Right lobe of liver (tissue), 6 donors: ENCODE measurements at regions not wholly inside any gene's neighbourhood (a gene's known extent, or its start where the extent isn't known, plus 50 kb on each side); places are given as distances from the start of the nearest gene placed in this dataset.

ENCODE experiments used
- ATAC-seq, 4 donors: fragments of 200-7000 bp; cut with Tn5 transposase; one replicate each; pipeline ENCODE4 v1.9.1; 2020; ENCODE audit warnings: mild to moderate bottlenecking in 4 of 4, moderate library complexity in 4 of 4
- DNase-seq, 3 donors: peaks; one replicate each; pipeline ENCODE4 v3.0.0-alpha.2; 2020
- H3K27ac ChIP-seq, 3 donors: fragments of 200-600 bp; one replicate each; pipeline ENCODE4 v1.8.0; 2022
- H3K27me3 ChIP-seq, 2 donors: fragments of 200-600 bp; one replicate each; pipeline ENCODE4 v1.8.0; 2022
- H3K36me3 ChIP-seq, 4 donors: fragments of 200-600 bp; sonication (generic) in 1 of 4; one replicate each; pipeline versions ENCODE4 v1.5.1 to v1.8.0; 2017 to 2022; ENCODE audit warnings: control low read depth in 1 of 4
- H3K4me1 ChIP-seq, 4 donors: fragments of 200-600 bp; sonication (generic) in 1 of 4; one replicate each; pipeline versions ENCODE4 v1.5.1 to v1.8.0; 2017 to 2022; ENCODE audit warnings: control low read depth in 1 of 4
- H3K4me3 ChIP-seq, 3 donors: fragments of 200-600 bp; one replicate each; pipeline ENCODE4 v1.8.0; 2022
- H3K9me3 ChIP-seq, 4 donors: fragments of 200-600 bp; sonication (generic) in 1 of 4; one replicate each; pipeline versions ENCODE4 v1.5.1 to v1.8.0; 2017 to 2022; ENCODE audit warnings: control low read depth in 1 of 4
- CTCF ChIP-seq, 4 donors: fragments of 200-600 bp in 3 of 4; fragments of 450-650 bp in 1 of 4; IDR thresholded peaks; one replicate each; pipeline versions ENCODE4 v1.5.1 to v1.8.0; 2016 to 2022; ENCODE audit warnings: antibody characterized with exemption in 4 of 4, mild to moderate bottlenecking in 2 of 4
- POLR2A ChIP-seq: fragments of 450-650 bp; IDR thresholded peaks from one replicate; pipeline ENCODE4 v1.6.1; 2017; ENCODE audit warnings: antibody characterized with exemption, mild to moderate bottlenecking
- WGBS: methylation state at CpG from one replicate; pipeline ENCODE4 v1.1.6; 2018; ENCODE audit warnings: low coverage, low lambda C conversion rate; ENCODE audit not compliant: insufficient coverage; ENCODE audit errors: missing lambda C conversion rate; 5-methylcytosine and 5-hydroxymethylcytosine counted together
- intact Hi-C, 2 donors: fragments of 100-400 bp; cut with DNase I; formaldehyde crosslinking; loops; one replicate each; pipeline versions ENCODE4 v1.11.2 to v1.14.1; 2022
- donor health status: DM: no; HTN: yes; CAD: no.
- donor health status: DM: no; HTN: no; CAD: no.
- donor health status: DM: no; HTN: no; CAD: no.
- donor health status: DM: no; HTN: yes; CAD: no.
- donor health status: DM: no; HTN: yes; CAD: no.

DNA sequence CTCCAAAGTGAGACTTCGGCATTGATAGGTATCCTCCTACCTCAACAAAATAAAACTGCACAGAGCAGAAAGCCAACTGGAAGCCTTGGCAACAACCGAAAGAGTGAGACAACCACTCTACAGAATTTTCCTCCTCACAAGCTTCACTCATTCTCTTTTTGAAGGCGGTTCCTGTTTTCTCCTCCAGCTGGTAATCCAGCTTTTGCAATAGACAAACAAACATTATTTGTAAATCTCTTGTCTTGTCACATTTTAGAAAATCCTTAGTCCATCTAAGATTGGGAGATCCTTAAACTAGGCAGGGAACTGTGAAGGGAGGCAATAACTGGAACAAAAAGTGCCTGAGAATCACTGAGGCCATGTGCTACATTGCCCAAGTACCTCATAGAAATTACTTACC is 332.4 kb downstream of the BCL11A start:
- H3K27me3 ChIP-seq = no peaks in the 10 kb centered on the region
- no peaks in the 10 kb centered on the region for H3K9me3 ChIP-seq
- no peaks in the 10 kb centered on the region for H3K4me1 ChIP-seq
- TF ChIP-seq CTCF (IDR thresholded peaks at IDR 0.05) = no peak
- TF ChIP-seq POLR2A = no peak
- H3K27ac ChIP-seq = no peak overlapping the region
- ATAC-seq (no peak), DNase-seq (no peak)
- H3K4me3 ChIP-seq = no peak overlapping the region
- intact Hi-C loops = no loop called here
- WGBS = 73% methylated on average over 3 of the region's 3 CpGs
- H3K36me3 ChIP-seq = no peaks in the 10 kb centered on the region

- intact Hi-C loops = no loop called here
- WGBS = 74% methylated on average over 6 of the region's 6 CpGs
- H3K4me3 ChIP-seq = no peak overlapping the region
- no peaks in the 10 kb centered on the region for H3K4me1 ChIP-seq
- no peaks in the 10 kb centered on the region for H3K36me3 ChIP-seq
- no peak overlapping the region for H3K27ac ChIP-seq
- H3K27me3 ChIP-seq = no peaks in the 10 kb centered on the region
- H3K9me3 ChIP-seq = no peaks in the 10 kb centered on the region
- no peak for TF ChIP-seq POLR2A
- TF ChIP-seq CTCF (IDR thresholded peaks at IDR 0.05) = no peak
- no peak for DNase-seq
- no peak for ATAC-seq
Observed at GRCh38 chr2:60219536-60219935, 333.9 kb downstream of the BCL11A start.

GRCh38 chr2:60216452-60216995 is 336.9 kb downstream of the BCL11A start:
- H3K27ac ChIP-seq = no peak overlapping the region
- WGBS = 60% methylated on average over 4 of the region's 4 CpGs
- peaks cover 0 to 10% (median 4%) of the 10 kb centered on the region in 4 donors for H3K4me1 ChIP-seq
- ATAC-seq (no peak), DNase-seq (no peak)
- no peak for TF ChIP-seq POLR2A
- no peaks in the 10 kb centered on the region for H3K36me3 ChIP-seq
- H3K27me3 ChIP-seq = no peaks in the 10 kb centered on the region
- intact Hi-C loops = no loop called here
- H3K4me3 ChIP-seq = no peak overlapping the region
- no peaks in the 10 kb centered on the region for H3K9me3 ChIP-seq

DNA sequence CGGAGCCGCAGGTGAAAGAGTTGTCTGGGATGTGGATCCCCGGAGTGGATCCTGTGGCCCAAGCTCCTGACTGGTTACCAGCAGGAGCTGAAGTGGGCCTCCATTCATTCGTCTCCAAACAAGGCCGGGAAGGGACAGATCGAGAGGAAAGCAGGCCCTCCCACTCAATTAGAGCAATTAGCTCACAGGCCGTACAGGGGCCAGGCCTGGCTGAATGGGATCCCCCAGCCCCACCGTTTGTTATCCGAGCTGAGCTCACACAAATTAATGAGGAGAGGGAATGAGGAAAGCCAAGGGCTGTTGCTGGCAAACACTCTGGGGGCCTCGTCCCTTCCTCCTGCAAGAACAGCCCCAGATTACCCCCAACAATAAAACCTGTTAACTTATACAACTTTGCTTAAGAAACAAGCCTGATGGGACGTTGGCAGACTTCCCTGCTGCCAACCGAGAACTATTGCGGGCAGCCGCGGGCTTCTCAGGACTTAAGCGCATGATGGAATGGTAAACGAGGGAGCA is 338.0 kb downstream of the BCL11A start:
- no peaks in the 10 kb centered on the region for H3K27me3 ChIP-seq
- peaks cover 0 to 10% (median 4%) of the 10 kb centered on the region in 4 donors for H3K4me1 ChIP-seq
- DNase-seq (peak in 1 of 3 donors; percentile 33), ATAC-seq (no peak)
- intact Hi-C loops = no loop called here
- no peak for TF ChIP-seq POLR2A
- no peak for TF ChIP-seq CTCF (IDR thresholded peaks at IDR 0.05)
- H3K9me3 ChIP-seq = no peaks in the 10 kb centered on the region
- no peaks in the 10 kb centered on the region for H3K36me3 ChIP-seq
- no peak overlapping the region for H3K27ac ChIP-seq
- WGBS = 75% methylated on average over 6 of the region's 17 CpGs
- no peak overlapping the region for H3K4me3 ChIP-seq

DNA sequence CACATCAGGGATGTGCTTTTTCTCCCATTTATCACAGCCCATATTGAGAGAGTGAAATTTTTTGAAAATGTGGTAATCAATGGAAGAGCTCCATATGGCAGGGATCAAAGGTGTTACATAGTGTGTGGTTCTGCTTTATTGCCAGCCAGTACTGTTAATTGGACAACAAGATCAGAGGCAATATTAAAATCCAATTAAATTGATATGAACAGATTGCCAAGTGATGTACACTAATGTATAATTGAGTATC is 338.9 kb downstream of the BCL11A start:
- no peak overlapping the region for H3K4me3 ChIP-seq
- H3K9me3 ChIP-seq = no peaks in the 10 kb centered on the region

More for the DNA sequence above, 338.9 kb downstream of the BCL11A start:
- Histone ChIP-seq H3K4me1 (peaks cover 0 to 10% (median 4%) of the 10 kb centered on the region in 4 donors), H3K27me3 (no peaks in the 10 kb centered on the region), H3K27ac (no peak overlapping the region), H3K36me3 (no peaks in the 10 kb centered on the region)
- no peak for ATAC-seq
- intact Hi-C loops = no loop called here
- no peak for TF ChIP-seq CTCF (IDR thresholded peaks at IDR 0.05)
- TF ChIP-seq POLR2A = no peak
- no peak for DNase-seq
